GM21526 (cell line): ENCODE measurements at regions not wholly inside any gene's neighbourhood (a gene's known extent, or its start where the extent isn't known, plus 50 kb on each side); places are given as distances from the start of the nearest gene placed in this dataset.

Experiments used
- ATAC-seq: cut with Tn5 transposase; IDR thresholded peaks from one replicate; pipeline ENCODE4 v1.9.1; 2021; ENCODE audit warnings: moderate library complexity; ENCODE audit not compliant: unreplicated experiment, low FRiP score

- no peak for ATAC-seq
Measured at GRCh38 chr2:76274676-76275075, 564.0 kb upstream of the GCFC2 start.

DNA sequence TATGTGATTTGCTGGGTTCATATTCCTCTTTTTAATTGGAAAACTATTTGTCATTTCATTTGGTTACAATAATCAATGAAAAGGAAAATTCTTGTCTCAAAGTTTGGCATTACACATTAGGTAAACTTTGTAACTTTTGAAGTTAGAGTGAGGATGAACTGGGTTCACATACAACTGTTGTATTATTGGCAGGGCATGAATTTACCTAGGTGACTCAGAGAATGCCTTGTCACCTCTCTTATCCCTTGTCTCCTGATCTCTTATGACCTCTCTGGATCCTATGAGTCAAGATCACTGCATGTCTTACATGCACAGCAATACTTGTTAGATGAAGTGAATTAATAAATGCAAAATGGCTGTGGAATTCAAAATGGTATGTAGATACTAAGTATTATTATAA is 563.4 kb upstream of the GCFC2 start:
- no peak for ATAC-seq

- no peak for ATAC-seq
Measured at GRCh38 chr2:76270096-76270710, 559.5 kb upstream of the GCFC2 start.

DNA sequence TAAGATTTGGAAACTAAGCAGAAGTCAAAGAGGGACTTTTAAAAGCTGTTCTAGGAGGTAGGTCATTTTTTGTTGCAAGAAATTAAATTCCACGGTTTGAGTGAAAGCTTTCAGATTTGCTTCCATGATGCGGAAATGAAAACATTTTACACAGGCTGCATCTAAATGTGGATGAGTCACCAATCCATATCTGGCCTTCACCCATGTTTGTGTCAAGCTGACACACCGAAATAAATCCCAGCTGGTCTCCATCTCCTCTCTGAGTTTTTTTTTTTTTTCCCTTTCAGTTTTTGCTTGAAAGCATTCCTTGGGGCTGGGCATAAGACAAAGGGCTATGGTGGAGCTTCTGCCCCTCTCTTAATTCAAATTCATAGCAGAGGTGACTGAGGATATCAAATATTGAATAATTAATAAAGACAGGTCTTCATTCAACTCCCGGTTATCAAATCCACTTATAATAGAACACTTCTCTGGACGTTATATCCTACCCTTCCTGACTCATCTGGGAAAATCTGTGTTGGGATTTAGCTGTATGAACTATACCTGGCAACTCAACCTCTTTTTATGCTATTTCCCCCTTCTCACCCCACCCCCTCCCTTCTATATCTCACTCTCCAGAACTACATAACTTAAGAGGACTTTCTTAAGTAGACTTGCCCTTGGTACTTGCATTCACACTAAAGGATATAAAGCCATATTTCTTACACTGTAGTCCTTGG is 558.3 kb upstream of the GCFC2 start:
- no peak for ATAC-seq

- ATAC-seq = no peak
Measured at GRCh38 chr2:76268484-76268883, 557.8 kb upstream of the GCFC2 start.

GRCh38 chr2:76257802-76258201 is 547.1 kb upstream of the GCFC2 start:
- ATAC-seq = no peak

- ATAC-seq = no peak
Measured at GRCh38 chr2:76256458-76257088, 545.9 kb upstream of the GCFC2 start.

GRCh38 chr2:76252704-76253103 is 542.0 kb upstream of the GCFC2 start:
- no peak for ATAC-seq

DNA sequence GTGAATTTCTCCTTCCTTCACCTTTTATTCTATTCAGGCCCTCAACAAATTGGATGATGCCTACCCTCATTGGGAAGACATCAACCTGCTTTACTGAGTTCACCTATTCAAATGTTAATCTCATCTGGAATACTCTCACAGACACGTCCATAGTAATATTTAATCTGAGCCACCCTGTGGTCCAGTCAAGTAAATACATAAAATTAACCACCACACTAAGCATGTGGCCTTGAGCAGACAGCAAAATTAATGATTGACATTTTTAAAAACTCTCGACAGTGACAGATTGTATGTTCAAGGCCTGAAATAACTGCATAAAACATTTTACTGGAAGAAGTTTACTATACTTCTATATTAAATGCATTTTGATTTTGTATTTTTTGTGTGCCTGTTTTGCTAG is 540.6 kb upstream of the GCFC2 start:
- ATAC-seq = no peak

DNA sequence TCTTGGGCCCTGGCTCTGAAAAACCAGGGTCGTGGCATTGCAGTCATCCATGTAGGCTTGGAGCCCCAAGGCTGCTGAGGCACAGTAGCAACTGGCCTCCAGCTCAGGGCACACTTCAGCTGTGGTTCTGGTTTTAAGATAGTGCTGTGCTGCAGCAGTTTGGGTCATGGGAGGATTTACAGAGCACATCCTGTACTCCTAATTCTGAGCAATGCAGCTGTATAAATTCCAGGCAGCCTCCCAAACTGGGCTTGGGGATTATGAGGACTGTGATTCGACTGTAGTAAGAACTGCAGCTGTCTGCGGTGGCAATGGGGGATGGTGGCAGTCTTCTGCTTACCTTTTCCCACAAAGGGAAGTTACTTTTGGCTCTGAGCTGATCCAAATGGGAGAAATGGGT is 536.3 kb upstream of the GCFC2 start:
- no peak for ATAC-seq

DNA sequence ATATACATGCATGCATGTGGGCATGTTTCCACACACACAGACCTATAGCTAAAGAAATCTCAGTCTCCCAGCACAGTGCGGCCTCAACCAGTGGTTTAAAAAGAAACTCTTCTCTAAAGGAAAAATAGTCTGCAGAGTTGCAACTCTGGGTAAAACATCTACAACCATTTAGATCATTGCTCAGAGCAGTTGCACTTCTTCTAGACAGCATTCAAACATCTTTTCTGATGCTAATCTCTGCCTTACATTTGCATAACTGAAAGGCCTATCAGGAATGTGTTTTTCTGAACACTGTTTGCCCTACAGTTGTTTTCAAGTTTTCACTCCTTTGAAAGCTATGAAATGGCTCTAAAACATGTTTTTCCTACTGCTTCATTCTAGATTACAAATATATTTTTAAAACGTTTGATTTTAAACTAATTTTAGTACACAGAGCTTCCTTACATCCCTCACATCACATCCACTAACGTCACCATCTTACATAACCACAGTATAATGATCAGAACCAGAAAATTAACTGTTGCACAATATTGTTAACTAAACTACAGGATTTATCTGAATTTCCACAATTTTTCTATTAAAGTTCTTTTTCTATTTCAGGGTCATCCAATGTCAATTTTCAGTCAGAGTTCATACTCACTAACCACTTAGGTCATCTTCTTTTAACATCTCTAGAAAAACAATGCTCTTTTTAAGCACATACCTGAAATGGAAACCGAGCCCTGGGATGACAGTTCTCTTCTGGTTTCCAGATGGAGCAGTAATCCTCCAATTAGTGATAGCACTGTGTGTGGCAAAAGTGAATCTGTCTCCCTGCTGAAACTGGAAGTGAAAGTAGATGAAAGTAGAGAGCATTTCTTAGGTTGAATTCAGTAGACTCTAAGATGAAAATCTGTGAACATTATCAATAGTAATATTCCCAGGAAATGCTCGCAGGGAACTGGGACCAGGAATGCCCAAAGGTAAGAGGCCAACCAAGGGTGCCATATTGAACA is 501.6 kb upstream of the GCFC2 start:
- ATAC-seq = no peak

GRCh38 chr2:76210551-76210950 is 499.8 kb upstream of the GCFC2 start:
- ATAC-seq = no peak

GRCh38 chr2:76204048-76204447 is 493.3 kb upstream of the GCFC2 start:
- ATAC-seq = no peak

DNA sequence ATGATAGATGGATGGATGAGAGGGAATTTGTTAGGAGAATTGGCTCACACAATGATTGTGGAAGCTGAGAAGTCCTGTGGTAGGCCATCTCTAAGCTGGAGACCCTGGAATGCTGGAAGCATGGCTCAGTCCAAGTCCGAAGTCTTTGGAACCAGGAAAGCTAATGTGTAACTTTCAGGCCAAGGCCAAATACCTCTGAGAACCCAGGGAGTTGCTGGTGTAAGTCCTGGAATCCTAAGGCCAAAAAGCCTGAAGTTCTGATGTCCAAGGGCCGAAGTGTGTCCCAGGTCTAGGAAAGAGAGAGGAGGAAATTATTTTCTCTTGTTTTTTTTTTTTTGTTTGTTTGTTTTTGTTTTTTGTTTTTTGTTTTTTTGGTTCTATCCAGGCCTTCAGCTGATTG is 492.2 kb upstream of the GCFC2 start:
- ATAC-seq = no peak

DNA sequence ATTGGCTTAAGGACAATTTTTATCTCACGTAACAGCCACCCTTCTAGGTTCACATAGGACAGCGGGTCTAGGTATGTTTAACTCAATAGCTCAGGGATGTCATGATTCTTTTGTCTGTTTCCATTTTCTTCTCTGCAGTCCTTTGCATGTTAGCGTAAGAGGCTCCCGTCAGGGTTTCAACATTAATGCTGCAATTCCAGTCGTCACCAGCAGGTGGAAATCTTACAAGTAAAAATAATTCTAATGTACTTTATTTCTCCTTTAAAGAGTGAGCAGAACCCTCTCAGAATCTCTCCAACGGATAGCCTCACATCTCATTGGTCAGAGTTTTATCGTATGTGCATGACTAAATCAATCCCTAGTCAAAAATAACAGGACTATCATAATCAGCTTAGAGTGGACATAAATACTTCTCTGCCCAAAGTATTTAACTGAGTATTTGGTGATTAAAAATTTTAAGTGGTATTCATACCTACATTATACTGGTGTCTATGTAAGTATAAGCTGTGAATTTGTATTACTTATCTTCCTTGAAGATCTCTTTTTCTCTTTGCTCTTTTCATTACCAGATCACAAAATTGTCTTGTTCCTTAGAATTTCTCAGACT is 487.2 kb upstream of the GCFC2 start:
- ATAC-seq = peak; percentile 66

- ATAC-seq = no peak
Measured at GRCh38 chr2:76197428-76197827, 486.7 kb upstream of the GCFC2 start.

GRCh38 chr2:76194031-76194775 is 483.5 kb upstream of the GCFC2 start:
- no peak for ATAC-seq

- no peak for ATAC-seq
Measured at GRCh38 chr2:76193089-76193488, 482.4 kb upstream of the GCFC2 start.

- ATAC-seq = no peak
Measured at GRCh38 chr2:76188334-76189008, 477.8 kb upstream of the GCFC2 start.
